HFF-Myc (cell line): ENCODE measurements at regions not wholly inside any gene's neighbourhood (a gene's known extent, or its start where the extent isn't known, plus 50 kb on each side); places are given as distances from the start of the nearest gene placed in this dataset.

ENCODE experiments used
- DNase-seq: peaks from one replicate; pipeline ENCODE4 v3.0.0-alpha.2; 2011; ENCODE audit warnings: low read depth; ENCODE audit errors: extremely low read depth
- H3K4me3 ChIP-seq: replicated peaks from 2 replicates; pipeline ENCODE4 v1.5.1; 2011; ENCODE audit warnings: low read depth, mild to moderate bottlenecking, control low read depth, low read length
- CTCF ChIP-seq: IDR thresholded peaks from 2 replicates; pipeline ENCODE4 v1.5.1; 2012; ENCODE audit warnings: mild to moderate bottlenecking, low read depth, low read length, control low read depth; ENCODE audit errors: missing control alignments

GRCh38 chr3:193910886-193911738, 224.8 kb upstream of the HES1 start:
- no peak for TF ChIP-seq CTCF
- H3K4me3 ChIP-seq = no peak overlapping the region
- no peak for DNase-seq

- no peak for TF ChIP-seq CTCF
- no peak overlapping the region for H3K4me3 ChIP-seq
- DNase-seq = no peak
Observed at GRCh38 chr3:193911784-193912340, 224.1 kb upstream of the HES1 start.

GRCh38 chr3:193912621-193913178, 223.2 kb upstream of the HES1 start:
- no peak for TF ChIP-seq CTCF
- DNase-seq = no peak
- no peak overlapping the region for H3K4me3 ChIP-seq

GRCh38 chr3:193914602-193915001, 221.3 kb upstream of the HES1 start:
- H3K4me3 ChIP-seq = no peak overlapping the region
- no peak for DNase-seq

GRCh38 chr3:193915099-193915498, 220.8 kb upstream of the HES1 start:
- no peak for DNase-seq

More at GRCh38 chr3:193914602-193915001, 221.3 kb upstream of the HES1 start:
- TF ChIP-seq CTCF = no peak

GRCh38 chr3:193915613-193916012, 220.3 kb upstream of the HES1 start:
- no peak for TF ChIP-seq CTCF
- DNase-seq = no peak
- no peak overlapping the region for H3K4me3 ChIP-seq

More at GRCh38 chr3:193915099-193915498, 220.8 kb upstream of the HES1 start:
- no peak overlapping the region for H3K4me3 ChIP-seq
- no peak for TF ChIP-seq CTCF
